ENCODE measurements at regions not wholly inside any gene's neighbourhood (a gene's known extent, or its start where the extent isn't known, plus 50 kb on each side); places are given as distances from the start of the nearest gene placed in this dataset.
"Not testable (repeated sequence)": the region's sequence is repeated elsewhere in the genome, so short reads cannot be mapped to it uniquely, and the experiment has no call there.

- no peak for DNase-seq
These were observed 58.1 kb upstream of the TUNAR start for GRCh38 chr14:95818581-95818980.

GRCh38 chr14:95817271-95817670, 59.4 kb upstream of the TUNAR start:
- no peak for DNase-seq

GRCh38 chr14:95816539-95816938, 60.1 kb upstream of the TUNAR start:
- no peak for DNase-seq

- DNase-seq, result no peak
These were observed 61.4 kb upstream of the TUNAR start for GRCh38 chr14:95815226-95815690.

DNA sequence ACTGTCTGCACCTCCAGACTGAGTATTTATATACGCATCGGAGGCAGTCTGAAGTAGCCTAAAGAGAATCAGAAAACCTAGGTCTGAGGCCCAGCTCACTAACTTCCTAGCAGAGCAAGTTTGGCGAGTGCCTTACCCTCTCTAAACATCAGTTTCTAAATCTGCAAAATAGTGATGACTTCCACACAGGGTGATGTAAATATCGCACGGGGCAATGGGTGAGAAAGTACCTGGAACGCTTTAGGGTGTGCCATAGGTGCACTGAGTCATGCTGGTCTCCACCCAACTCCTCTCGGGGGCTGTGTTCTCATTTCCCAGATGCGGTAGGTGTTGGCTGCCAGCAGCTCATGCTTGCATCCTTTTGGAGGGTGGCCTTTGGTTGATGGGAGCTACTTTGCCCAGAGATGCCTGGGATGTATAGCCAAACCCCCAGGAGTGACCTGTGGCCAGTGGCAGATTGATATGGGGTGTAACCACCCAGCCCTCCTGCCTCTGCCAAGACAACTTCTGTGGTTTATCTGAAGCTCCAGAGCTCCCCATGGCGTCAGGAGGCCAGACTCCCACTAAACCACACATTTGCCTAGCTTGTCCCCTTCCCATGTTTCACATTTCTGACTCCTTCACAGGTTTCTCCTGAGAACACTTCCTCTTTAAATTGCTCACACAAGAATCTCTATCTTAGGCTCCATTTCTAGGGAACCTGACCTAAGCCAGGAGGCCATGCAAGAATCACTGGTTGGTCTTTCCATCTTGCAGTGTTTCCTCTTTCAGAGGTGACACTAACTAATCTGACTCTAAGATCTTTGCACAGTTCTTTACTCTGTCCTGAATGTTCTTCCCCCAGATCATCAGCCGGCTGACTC, 62.0 kb upstream of the TUNAR start:
- DNase-seq, result no peak

DNA sequence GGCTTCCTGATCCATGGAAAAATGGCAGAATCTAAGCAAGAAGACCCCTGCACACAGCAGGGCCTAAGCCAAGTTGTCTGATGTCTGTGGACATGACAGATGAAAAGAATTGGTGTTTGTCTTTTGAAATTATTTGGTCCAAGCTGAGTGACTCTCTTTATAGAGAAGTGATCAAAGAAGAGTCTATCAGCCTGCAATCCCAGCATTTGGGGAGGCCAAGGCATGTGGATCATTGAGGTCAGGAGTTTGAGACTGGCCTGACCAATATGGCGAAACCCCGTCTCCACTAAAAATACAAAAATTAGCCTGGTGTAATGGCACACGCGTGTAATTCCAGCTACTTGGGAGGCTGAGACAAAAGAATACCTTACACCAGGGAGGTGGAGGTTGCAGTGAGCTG, 64.8 kb upstream of the TUNAR start:
- no peak for DNase-seq

DNA sequence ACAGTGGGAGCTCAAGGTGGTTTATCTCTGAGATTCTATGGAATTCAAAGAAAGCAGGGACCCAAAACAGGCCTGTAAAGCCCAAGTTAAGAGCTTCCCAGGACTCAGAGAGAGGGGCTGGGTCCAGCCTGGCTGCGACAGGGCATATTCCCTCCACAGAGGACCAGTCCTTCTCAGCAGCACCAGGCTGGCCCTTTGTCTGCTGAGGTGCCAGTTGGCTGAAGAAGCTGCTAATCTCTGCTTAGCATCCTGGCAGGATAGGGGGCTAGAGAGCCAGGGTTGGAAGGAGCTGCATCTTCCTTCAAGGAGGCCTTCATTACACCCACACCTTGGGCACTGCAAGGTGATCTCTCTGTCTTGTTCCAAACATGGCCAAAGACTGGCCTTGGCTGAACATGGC, 68.3 kb upstream of the TUNAR start:
- no peak for DNase-seq

- DNase-seq, result no peak
These were observed 79.8 kb upstream of the TUNAR start for GRCh38 chr14:95796788-95797187.

DNA sequence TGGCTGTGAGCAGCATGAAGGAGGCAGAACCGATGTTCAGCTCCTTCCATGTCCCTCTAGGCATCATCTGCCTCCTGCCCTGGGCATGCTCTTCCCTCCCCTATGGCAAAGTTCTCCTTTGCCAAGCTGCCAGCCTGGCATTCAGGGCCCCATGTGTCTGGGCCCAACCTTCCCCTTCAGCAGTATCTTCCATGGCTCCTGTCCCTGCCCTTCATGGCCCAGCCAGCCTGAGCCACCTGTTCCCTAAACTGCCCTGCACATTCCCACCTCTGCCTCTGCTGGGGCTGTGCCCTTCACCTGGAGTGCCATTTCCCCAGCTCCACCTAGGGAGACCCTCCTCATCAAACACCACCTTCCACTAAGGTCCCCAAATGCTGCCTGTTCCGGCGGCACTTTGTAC, 74.0 kb upstream of the TCL1A start:
- DNase-seq, result no peak

DNA sequence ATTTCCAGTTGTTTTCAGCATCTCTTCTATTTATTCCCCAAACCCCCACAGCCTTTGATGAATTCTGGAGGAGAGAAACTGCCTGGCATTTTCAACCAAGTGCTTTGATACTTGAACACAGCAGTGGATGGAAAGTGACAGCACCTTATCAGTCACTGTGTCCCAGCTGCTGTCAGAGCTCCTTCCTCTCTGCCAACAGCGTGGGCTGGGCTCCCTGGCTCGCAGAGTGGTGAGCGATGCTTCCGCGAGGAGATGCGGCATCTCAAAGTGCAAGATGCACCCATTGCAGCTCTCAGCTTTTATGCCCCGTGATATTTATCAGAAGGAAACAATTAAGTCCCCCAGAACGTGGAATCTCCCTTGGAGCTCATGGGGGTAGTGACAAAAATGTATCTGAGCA, 72.6 kb upstream of the TCL1A start:
- no peak for DNase-seq

DNA sequence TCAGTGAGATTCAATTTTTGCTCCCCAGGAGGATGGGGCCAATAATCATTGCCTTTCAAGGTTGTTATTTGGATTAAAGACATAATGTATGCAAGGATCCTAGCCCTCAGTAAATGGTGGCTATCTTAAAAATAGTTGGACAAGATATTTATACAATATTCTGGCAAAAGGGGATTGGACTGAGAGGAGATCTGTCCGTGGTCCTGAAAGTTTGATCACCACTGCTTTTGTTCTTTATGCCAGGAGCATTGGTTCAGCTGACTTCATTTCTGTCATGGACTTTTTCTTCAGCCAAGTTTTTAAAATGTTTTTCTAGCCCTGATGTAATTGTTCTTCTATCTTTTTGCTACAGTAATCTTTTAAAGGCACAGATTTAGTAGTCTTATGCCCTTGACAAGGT, 70.2 kb upstream of the TCL1A start:
- peak; percentile 5 for DNase-seq

DNA sequence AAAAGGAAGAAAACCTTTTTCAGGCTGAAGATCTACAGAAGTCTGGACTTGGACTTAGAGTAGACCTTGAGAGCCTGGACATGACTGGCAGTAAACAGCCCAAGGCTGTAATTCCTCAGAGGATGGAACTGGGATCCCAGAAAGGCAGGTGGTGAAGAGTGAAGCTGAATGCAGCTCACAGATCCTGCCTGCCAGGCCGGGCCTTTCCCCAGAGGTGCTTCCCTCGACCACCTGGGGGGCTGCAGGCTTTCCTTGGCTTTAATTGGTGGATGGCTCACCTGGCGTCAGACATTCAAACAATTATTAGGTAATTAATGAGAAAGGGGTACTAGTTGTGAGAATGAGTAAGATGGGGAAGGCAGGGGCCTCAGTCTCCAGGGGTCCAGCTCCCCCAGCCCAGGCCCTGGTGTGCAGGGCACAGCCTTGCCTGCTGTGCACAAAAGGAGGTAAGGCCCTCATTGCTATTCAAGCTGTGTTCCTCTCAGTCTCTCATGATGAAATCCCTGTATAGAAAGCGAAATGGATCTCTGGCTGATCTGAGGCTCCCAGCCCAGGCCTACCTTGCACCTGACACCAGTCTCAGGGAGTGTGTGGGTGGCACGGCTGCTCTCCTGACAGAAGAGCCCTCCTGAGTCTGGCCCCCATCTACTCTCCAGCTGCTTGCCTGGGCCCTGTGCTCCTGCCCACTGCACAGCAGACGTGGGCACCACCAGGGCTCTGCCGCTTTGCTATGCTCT, 63.0 kb upstream of the TCL1A start:
- no peak for DNase-seq

- DNase-seq, result peak; percentile 69
These were observed 60.6 kb upstream of the TCL1A start for GRCh38 chr14:95774265-95775160.

- no peak for DNase-seq
These were observed 56.9 kb upstream of the TCL1A start for GRCh38 chr14:95770777-95771176.

GRCh38 chr14:95769976-95770375, 56.1 kb upstream of the TCL1A start:
- DNase-seq, result no peak

- not testable (repeated sequence) for DNase-seq
These were observed 55.5 kb upstream of the TCL1A start for GRCh38 chr14:95769431-95769830.

GRCh38 chr14:95765051-95765450, 51.1 kb upstream of the TCL1A start:
- no peak for DNase-seq

DNA sequence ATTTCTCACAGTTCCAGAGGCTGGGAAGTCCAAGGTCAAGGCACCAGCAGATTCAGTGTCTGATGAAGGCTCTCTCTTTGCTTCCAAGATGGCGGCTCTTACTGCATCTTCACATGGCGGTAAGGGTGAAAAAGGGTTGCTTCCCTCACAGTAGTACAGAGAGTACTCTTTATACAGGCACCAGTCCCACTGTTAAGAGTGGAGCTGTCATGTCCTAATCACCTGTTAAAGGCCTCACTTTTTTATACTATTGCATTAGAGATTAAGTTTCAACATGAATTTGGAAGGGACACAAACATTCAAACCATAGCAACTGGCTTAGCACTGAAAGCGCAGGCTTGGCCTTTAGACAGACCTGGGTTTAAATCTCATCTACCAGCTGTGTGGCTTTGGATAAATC, 50.0 kb upstream of the TCL1A start:
- DNase-seq, result no peak

All from stimulated activated CD4-positive, alpha-beta T cell treated with anti-CD3 and anti-CD28 coated beads, Interleukin-15, amount 100 ng/mL, for 24 hours (primary cell).